ENCODE measurements at regions not wholly inside any gene's neighbourhood (a gene's known extent, or its start where the extent isn't known, plus 50 kb on each side); places are given as distances from the start of the nearest gene placed in this dataset.

DNA sequence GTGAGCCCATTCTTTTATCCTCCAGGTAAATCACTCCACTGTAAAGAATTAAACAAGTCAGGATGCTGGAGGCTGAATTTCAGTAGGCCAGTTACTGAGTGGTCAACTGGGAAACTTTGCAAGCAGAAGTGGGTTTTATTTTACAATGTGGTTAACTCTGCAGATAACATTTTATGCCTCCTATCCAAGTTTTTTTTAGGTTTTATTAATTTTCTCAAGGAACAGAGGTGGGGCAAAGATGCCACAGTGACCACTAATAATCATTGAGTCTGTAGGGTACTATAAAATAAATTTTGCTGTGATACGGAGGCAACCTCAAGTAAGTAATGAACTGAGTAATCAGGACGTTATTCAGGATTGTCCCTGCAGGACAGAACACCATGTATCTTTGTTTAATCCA, 599.9 kb downstream of the METTL15 start:
- no peak for DNase-seq (ENCODE audit: low spot score in 2 of 2)
- Mint-ChIP-seq H3K9me3 (peaks cover 24% of the 10 kb centered on the region), H3K4me1 (no peaks in the 10 kb centered on the region)

DNA sequence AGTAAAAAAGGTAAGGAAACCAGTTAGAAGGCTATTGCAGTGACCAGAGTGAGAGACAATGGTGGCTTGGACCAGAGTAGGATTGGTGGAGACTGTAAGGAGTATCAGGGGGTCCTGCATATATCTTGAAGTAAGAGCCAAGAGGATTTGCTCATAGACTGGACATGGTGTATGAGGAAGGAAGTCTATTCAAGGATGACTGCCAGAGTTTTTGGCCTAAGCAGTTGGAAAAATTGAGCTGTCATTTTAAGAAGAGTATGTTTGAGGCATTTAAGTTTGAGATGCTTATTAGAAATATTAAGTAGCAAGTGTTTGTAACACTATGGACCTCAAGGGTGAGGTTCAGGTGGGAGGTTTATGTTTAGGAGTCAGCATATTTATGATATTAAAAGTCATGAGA, 596.6 kb downstream of the METTL15 start:
- Mint-ChIP-seq H3K27ac (ENCODE audit: low read depth) (no peak overlapping the region), H3K4me3 (no peak overlapping the region), H3K36me3 (ENCODE audit: insufficient read depth) (no peaks in the 10 kb centered on the region), H3K9me3 (peaks cover 18% of the 10 kb centered on the region), H3K27me3 (no peaks in the 10 kb centered on the region), H3K4me1 (no peaks in the 10 kb centered on the region)
- DNase-seq (ENCODE audit: low spot score in 2 of 2) (no peak), ATAC-seq (replicated peaks; ENCODE audit: extremely low read depth, poor library complexity, severe bottlenecking) (no peak)

More for the DNA sequence above, 599.9 kb downstream of the METTL15 start:
- H3K4me3 Mint-ChIP-seq: no peak overlapping the region
- no peaks in the 10 kb centered on the region for H3K27me3 Mint-ChIP-seq
- no peaks in the 10 kb centered on the region for H3K36me3 Mint-ChIP-seq (ENCODE audit: insufficient read depth)
- H3K27ac Mint-ChIP-seq (ENCODE audit: low read depth): no peak overlapping the region
- ATAC-seq (replicated peaks; ENCODE audit: extremely low read depth, poor library complexity, severe bottlenecking): no peak

DNA sequence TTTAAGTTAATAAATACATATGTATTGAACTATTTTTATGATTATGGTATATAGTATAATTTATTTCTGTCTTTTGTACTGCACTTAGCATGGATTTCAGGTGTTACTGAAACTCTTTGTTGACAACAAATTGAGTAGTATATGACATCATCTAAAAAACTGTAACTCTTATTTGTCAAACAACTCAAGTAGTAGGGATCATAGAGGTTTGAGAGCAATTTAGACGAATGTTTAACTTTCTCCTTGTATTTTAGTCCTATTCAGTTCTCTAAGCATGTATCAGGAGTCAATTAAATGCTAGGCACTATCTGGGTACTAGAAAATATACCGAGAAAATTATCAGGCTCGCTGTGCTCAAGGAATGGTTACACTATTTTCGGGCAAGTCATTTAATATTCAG, 595.2 kb downstream of the METTL15 start:
- ATAC-seq (replicated peaks; ENCODE audit: extremely low read depth, poor library complexity, severe bottlenecking) (no peak), DNase-seq (ENCODE audit: low spot score in 2 of 2) (no peak)
- H3K27me3 Mint-ChIP-seq: no peaks in the 10 kb centered on the region
- H3K9me3 Mint-ChIP-seq: peaks cover 21% of the 10 kb centered on the region
- no peak overlapping the region for H3K4me3 Mint-ChIP-seq
- H3K27ac Mint-ChIP-seq (ENCODE audit: low read depth): no peak overlapping the region
- no peaks in the 10 kb centered on the region for H3K4me1 Mint-ChIP-seq
- H3K36me3 Mint-ChIP-seq (ENCODE audit: insufficient read depth): no peaks in the 10 kb centered on the region

DNA sequence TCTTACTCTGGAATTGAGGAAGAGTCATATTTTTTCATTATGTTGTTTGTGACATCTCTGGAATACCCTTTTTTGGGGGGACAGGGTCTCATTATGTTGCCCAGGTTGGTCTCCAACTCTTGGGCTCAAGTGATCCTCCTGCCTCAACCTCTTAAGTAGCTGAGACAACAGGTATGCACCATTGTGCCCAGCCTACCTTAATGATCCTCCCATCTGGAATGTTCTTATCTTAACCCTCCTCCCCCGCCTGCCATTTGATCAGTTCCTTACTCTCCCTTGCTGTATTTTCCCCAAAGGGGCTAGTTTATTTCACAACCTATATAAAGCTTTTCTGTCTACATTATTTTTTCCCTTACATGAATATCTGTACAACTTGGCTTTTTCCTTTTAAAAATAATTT, 594.7 kb downstream of the METTL15 start:
- no peak for ATAC-seq (replicated peaks; ENCODE audit: extremely low read depth, poor library complexity, severe bottlenecking)
- H3K27ac Mint-ChIP-seq (ENCODE audit: low read depth): no peak overlapping the region

DNA sequence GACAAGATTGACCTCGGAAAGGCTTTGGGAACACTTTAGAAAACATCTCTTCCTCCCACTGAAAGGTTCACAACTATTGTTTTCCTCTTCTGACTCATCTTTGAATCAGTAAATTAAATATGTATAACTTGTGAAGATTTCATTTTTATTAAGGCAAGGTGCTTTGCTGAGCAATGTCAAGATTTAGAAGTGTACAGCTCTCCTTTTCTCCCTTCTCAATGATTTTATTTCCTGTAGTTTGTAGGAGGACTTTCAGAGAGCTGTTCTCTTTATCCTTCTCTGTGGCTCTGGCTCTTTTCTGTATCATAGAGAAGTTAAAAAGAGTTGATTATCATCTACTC, 594.2 kb downstream of the METTL15 start:
- ATAC-seq (replicated peaks; ENCODE audit: extremely low read depth, poor library complexity, severe bottlenecking) (no peak), DNase-seq (ENCODE audit: low spot score in 2 of 2) (no peak)
- H3K9me3 Mint-ChIP-seq: peaks cover 27% of the 10 kb centered on the region
- no peaks in the 10 kb centered on the region for H3K36me3 Mint-ChIP-seq (ENCODE audit: insufficient read depth)
- no peak overlapping the region for H3K4me3 Mint-ChIP-seq
- H3K27ac Mint-ChIP-seq (ENCODE audit: low read depth): no peak overlapping the region
- H3K27me3 Mint-ChIP-seq: no peaks in the 10 kb centered on the region
- no peaks in the 10 kb centered on the region for H3K4me1 Mint-ChIP-seq

More for the DNA sequence above, 594.7 kb downstream of the METTL15 start:
- Mint-ChIP-seq H3K27me3 (no peaks in the 10 kb centered on the region), H3K36me3 (ENCODE audit: insufficient read depth) (no peaks in the 10 kb centered on the region), H3K4me3 (no peak overlapping the region), H3K4me1 (no peaks in the 10 kb centered on the region), H3K9me3 (peaks cover 24% of the 10 kb centered on the region)
- DNase-seq (ENCODE audit: low spot score in 2 of 2): no peak

DNA sequence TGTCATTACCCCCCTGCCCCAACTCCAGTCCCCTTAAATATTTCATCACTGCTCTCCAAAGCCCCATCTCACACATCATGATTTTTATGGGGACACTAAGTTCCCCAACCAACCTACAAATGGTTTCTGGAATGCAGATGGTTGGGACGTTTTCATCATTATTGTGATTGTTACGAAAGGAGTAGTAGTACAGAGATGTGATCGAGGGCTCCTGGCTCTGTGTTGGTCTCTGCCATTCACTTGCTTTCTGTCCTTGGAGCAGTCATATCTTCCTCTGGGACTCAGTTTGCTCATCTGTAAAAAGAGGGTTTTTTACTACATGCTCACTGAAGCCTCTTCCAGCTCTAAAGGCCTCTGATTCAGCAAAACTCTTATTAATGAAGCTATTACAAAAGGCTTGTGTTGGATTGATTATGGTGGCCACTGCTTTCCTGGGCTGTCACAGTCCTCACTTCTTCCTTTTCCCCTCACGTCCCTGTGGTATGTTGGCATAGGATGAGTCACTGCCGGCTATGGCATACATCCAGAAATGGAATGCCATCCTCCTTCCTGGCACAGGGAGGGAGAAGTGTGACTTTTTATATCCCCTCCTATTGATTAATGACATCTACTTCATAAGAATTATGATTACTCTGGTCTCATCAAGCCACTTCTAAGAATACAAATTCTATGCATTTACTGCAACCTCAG, 593.7 kb downstream of the METTL15 start:
- Mint-ChIP-seq H3K4me3 (no peak overlapping the region), H3K9me3 (peaks cover 29% of the 10 kb centered on the region), H3K36me3 (ENCODE audit: insufficient read depth) (no peaks in the 10 kb centered on the region), H3K27me3 (no peaks in the 10 kb centered on the region), H3K4me1 (no peaks in the 10 kb centered on the region), H3K27ac (ENCODE audit: low read depth) (no peak overlapping the region)
- no peak for ATAC-seq (replicated peaks; ENCODE audit: extremely low read depth, poor library complexity, severe bottlenecking)
- DNase-seq (ENCODE audit: low spot score in 2 of 2): no peak

DNA sequence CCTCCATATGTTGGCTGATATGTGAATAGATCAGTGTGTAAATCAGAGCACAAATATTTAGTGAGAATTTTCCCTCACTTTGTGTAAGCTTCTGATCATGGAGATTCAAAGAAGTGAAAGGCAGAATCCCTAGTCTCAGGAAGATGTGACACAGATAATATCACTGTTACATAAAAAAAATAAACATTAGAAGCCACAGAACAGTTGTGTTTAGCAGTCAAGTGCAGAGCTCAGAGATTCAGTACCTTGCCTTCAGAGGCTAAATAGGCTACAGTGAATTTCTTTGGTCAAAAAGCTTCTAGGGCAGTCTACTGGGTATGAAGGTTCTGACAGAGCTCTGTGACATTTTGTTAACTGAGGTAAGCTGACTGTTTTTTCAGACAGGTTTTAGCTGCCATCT, 591.5 kb downstream of the METTL15 start:
- Mint-ChIP-seq H3K9me3 (peaks cover 25% of the 10 kb centered on the region), H3K4me3 (no peak overlapping the region), H3K27me3 (no peaks in the 10 kb centered on the region), H3K27ac (ENCODE audit: low read depth) (no peak overlapping the region), H3K4me1 (no peaks in the 10 kb centered on the region), H3K36me3 (ENCODE audit: insufficient read depth) (no peaks in the 10 kb centered on the region)
- no peak for ATAC-seq (replicated peaks; ENCODE audit: extremely low read depth, poor library complexity, severe bottlenecking)
- no peak for DNase-seq (ENCODE audit: low spot score in 2 of 2)

DNA sequence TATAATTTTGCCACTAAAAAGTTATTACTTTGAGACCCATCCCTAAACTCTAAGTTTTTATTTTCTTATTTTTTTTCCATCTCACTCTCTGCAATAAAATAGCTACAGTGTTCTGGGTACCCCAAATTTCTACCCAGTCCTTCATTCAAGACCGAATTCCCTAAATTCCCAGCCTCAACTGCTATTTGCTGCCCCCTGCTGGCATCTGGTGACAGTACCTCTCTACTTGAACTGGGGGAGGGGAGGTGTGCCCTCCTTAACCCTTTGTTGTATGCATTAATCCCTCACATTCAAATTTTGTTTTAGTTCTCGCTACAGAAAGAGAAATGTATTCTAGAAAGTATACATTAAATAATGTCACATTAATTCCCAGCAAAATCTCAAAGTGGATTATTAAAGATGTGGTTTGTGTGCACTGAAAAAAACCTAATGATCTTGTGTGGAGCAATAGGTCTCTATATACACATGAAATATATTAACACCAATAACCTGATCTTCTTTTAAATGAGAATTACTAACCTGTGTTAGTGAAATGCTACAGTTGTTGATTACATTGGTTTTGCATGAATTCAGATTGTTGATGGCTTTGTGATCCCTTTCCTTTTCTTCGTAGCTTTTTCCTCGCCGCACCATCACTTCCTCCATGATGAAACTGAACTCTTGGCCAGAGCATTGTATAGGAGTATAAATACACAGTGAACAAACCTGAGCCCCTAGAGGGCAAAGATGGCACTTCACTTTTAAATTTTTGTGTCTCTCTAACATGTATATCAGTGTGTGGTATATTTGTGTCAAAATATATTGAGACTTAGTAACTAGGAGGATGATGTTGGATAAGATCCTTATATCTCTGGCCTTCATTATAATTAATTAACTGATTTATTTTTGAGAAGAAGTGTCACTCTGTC, 590.0 kb downstream of the METTL15 start:
- DNase-seq (ENCODE audit: low spot score in 2 of 2): no peak

DNA sequence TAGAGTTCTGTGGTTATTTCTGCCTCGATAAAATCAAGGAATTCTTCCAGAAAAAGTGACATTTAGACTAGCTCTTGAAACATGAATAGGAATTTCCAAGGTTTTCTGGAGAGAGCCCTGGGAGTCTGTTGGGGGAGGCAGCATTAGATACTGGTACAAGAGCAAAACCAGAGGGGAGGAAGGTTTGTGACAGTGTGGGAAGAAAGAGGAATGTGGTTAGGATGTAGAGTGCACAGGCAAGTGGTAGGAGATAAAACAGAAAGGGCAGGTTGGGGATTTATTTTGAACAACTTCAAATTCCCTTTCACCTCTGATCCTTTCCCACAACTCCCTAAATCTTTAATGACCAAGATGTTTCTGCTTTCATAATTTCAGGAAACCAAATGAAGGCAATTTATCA, 588.4 kb downstream of the METTL15 start:
- Mint-ChIP-seq H3K4me3 (no peak overlapping the region), H3K27ac (ENCODE audit: low read depth) (no peak overlapping the region), H3K4me1 (no peaks in the 10 kb centered on the region), H3K36me3 (ENCODE audit: insufficient read depth) (no peaks in the 10 kb centered on the region), H3K27me3 (no peaks in the 10 kb centered on the region), H3K9me3 (peaks cover 17% of the 10 kb centered on the region)
- DNase-seq (ENCODE audit: low spot score in 2 of 2): no peak
- ATAC-seq (replicated peaks; ENCODE audit: extremely low read depth, poor library complexity, severe bottlenecking): no peak

More for the DNA sequence above, 590.0 kb downstream of the METTL15 start:
- H3K4me1 Mint-ChIP-seq: no peaks in the 10 kb centered on the region
- no peak overlapping the region for H3K27ac Mint-ChIP-seq (ENCODE audit: low read depth)
- ATAC-seq (replicated peaks; ENCODE audit: extremely low read depth, poor library complexity, severe bottlenecking): no peak
- no peaks in the 10 kb centered on the region for H3K27me3 Mint-ChIP-seq
- no peak overlapping the region for H3K4me3 Mint-ChIP-seq
- no peaks in the 10 kb centered on the region for H3K36me3 Mint-ChIP-seq (ENCODE audit: insufficient read depth)
- peaks cover 22% of the 10 kb centered on the region for H3K9me3 Mint-ChIP-seq

DNA sequence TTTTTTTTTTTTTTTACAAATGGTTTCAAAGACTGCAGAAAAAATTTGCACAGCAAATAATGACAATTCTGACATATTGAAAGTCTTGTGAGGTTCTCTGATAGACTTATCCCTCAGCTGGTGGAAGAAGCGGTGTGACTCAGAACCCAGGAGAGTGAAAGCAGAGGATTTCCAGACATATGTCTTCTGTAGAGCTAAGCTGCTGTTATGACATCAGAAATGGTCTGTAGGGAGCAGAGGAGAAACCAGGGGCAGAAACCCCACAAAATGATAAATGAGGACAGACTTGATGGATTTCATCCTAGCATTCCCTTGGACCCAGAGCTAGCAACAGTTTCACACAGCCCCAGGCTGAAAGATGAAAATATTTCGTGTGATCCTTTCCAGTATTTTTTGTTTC, 582.6 kb downstream of the METTL15 start:
- Mint-ChIP-seq H3K9me3 (peaks cover 5% of the 10 kb centered on the region), H3K27me3 (no peaks in the 10 kb centered on the region), H3K27ac (ENCODE audit: low read depth) (no peak overlapping the region), H3K4me3 (no peak overlapping the region), H3K4me1 (no peaks in the 10 kb centered on the region), H3K36me3 (ENCODE audit: insufficient read depth) (no peaks in the 10 kb centered on the region)
- DNase-seq (ENCODE audit: low spot score in 2 of 2): no peak
- ATAC-seq (replicated peaks; ENCODE audit: extremely low read depth, poor library complexity, severe bottlenecking): no peak

DNA sequence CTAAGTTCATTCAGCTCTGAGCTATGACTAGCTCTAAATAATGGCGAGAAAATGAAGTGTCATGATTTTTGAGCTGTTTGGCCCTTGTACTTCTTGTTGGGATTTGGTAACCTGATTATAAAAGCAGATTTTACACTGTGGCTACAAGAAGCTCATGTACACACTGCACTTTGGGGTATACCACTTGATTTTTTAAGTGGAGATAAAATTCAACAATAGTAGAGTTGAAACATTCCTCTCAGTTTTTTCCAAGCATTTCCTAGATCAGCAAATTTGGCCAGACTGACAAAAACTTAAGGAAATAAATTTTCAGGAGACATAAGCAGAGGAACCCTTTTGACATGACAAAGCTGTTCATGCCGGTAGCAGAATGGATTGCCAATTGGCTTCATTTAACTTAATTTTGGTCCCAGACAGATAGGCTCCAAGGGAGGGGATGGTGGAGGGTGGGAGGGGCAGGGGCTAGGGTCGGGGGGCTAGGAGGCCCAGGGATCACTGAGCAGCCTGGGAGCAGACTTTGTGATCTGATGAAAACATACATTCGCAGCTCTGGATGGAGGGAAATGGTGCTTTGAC, 575.9 kb downstream of the METTL15 start:
- ATAC-seq (replicated peaks; ENCODE audit: extremely low read depth, poor library complexity, severe bottlenecking): no peak
- Mint-ChIP-seq H3K36me3 (ENCODE audit: insufficient read depth) (no peaks in the 10 kb centered on the region), H3K4me3 (no peak overlapping the region)

DNA sequence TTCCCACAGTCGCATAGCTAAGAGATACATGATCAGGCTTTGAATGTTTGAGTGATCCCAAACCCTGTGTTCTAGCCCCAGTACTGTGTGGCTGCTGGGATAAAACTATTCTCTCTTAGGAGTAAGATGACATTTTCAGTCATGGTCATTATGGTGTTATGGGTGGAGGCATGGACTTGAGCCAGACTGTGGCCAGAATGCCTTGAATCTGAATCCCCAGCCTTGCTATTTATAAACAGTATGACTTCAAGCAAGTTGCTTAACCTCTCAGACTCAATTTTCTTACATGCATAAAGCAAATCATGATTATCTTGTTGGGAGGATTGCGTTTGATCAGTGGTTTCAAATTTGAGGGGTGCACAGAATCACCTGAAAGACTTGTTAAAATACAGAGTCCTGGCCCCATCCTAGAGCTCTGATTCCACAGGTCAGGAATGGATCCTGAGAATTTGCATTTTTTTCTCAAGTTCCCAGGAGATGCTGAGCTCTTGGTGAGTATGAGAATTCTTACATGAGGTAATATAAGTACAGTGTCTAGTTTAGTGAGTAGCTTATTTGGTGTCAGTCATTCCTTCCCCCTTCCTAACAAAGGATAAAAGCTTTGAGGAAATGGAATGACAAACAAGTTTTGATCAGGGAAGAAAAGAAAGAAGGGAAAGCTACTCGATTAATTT, 571.7 kb downstream of the METTL15 start:
- H3K36me3 Mint-ChIP-seq (ENCODE audit: insufficient read depth): no peaks in the 10 kb centered on the region
- no peaks in the 10 kb centered on the region for H3K27me3 Mint-ChIP-seq
- ATAC-seq (replicated peaks; ENCODE audit: extremely low read depth, poor library complexity, severe bottlenecking): no peak
- no peaks in the 10 kb centered on the region for H3K4me1 Mint-ChIP-seq
- no peak for DNase-seq (ENCODE audit: low spot score in 2 of 2)
- peaks cover 11% of the 10 kb centered on the region for H3K9me3 Mint-ChIP-seq
- no peak overlapping the region for H3K4me3 Mint-ChIP-seq
- H3K27ac Mint-ChIP-seq (ENCODE audit: low read depth): no peak overlapping the region

More for the DNA sequence above, 575.9 kb downstream of the METTL15 start:
- Mint-ChIP-seq H3K27ac (ENCODE audit: low read depth) (no peak overlapping the region), H3K4me1 (no peaks in the 10 kb centered on the region), H3K27me3 (no peaks in the 10 kb centered on the region), H3K9me3 (peaks cover 17% of the 10 kb centered on the region)
- DNase-seq (ENCODE audit: low spot score in 2 of 2): no peak

Data from central memory CD8-positive, alpha-beta T cell (primary cell).